GM23338 (cell line): ENCODE measurements at regions not wholly inside any gene's neighbourhood (a gene's known extent, or its start where the extent isn't known, plus 50 kb on each side); places are given as distances from the start of the nearest gene placed in this dataset.

ENCODE experiments used
- EZH2 ChIP-seq: fragments of 200-600 bp; sonication (generic); IDR thresholded peaks from one replicate; pipeline ENCODE4 v1.8.0; 2017; ENCODE audit warnings: antibody characterized with exemption, mild to moderate bottlenecking, low read depth; ENCODE audit not compliant: unreplicated experiment
- POLR2AphosphoS5 ChIP-seq: IDR thresholded peaks from 2 replicates; pipeline ENCODE4 v1.6.1; 2016; ENCODE audit warnings: antibody characterized with exemption, low read depth

GRCh38 chr6:23989885-23990533 lies 136.0 kb upstream of the NRSN1 start:
- TF ChIP-seq POLR2AphosphoS5 = no peak
- no peak for TF ChIP-seq EZH2
